ENCODE measurements at regions not wholly inside any gene's neighbourhood (a gene's known extent, or its start where the extent isn't known, plus 50 kb on each side); places are given as distances from the start of the nearest gene placed in this dataset.
"Not testable (repeated sequence)": the region's sequence is repeated elsewhere in the genome, so short reads cannot be mapped to it uniquely, and the experiment has no call there.

DNA sequence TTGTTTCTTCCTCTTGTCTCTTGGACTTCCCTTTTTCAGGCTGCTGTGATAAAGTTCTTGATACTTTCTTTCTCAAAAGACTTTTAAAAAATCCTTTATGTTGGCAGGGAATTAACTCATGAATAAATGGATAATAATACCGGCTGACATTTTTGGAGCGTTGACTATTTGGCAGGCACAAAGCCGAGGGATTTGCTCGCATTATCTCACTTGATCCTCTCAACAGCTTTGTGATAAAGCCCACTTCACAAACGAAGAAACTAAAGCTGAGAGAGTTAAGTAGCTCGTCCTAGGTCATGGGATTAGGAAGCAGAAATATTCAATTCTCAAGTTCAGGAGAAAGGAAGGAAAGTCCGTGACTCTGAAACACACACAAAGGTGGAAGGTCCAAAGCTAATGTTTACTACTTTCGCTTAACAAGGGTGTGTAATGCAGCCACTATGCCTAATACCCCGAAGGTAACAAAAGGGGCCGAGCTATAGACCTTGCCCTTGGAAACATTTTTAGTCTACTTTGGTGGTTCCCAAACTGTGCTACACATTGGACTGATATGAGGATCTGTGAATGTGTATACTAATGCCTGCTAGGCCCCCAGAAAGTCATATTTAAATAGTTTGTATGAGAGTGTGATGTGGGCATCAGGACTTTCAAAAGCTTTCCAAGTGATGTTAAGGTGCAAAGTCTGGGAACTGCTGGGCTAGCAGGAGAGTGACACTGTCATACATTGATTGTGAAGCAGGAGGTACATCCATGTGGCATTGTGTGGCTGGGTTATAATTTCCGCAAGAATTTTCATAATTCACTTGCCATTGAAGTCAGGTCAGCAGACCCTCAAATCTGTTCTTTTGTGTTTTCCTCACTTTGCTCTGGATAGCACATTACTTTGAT, 508.4 kb downstream of the PLCL1 start:
- DNase-seq (ENCODE audit: low spot score) (no peak), ATAC-seq (no peak)
- intact Hi-C loops (cut with DNase I) = no loop called here

DNA sequence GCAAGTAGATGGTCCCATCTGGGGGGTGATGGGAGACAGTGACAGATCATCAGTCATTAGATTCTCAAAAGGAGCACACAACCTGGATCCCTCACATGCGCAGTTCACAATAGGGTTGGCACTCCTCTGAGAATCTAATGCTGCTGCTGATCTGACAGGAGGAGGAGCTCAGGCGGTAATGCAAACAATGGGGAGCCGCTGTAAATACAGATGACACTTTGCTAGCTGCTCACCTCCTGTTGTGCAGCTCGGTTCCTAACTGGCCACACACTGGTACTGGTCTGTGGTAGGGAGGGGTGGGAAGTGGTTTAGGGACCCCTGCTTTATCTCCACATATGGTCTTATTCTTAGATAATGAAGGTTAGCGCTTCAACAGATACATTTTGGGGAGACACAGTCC, 506.6 kb downstream of the PLCL1 start:
- intact Hi-C loops (cut with DNase I) = no loop called here
- no peak for ATAC-seq

DNA sequence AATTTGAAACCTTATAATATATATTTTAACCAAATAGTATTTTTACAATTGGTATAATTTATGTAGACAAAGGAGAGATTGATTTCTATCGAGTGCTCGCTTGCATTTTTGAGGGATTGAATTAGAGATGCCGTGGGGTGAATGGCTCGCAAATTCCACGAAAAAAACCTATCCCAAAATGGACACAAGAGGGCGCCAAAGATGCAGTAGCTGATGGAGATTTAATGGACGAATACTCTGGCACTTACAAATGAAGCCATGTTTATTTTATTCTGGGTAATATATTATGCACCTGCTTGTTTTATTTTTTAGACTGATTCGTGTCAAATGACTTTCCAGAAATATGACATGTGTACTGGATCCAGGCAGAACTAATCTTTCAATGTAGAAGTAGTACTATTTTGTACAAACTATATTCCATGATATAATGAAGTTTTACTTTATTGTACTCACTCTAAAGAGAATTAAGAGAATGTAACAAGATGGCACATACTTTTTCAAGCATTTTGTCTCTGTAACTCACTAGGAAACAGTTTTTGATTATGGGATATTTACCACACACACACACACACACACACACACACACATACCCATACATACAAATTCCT, 505.4 kb downstream of the PLCL1 start:
- no peak for DNase-seq (ENCODE audit: low spot score)
- intact Hi-C loops (cut with DNase I) = no loop called here
- no peak for ATAC-seq

More for the DNA sequence above, 506.6 kb downstream of the PLCL1 start:
- no peak for DNase-seq (ENCODE audit: low spot score)

DNA sequence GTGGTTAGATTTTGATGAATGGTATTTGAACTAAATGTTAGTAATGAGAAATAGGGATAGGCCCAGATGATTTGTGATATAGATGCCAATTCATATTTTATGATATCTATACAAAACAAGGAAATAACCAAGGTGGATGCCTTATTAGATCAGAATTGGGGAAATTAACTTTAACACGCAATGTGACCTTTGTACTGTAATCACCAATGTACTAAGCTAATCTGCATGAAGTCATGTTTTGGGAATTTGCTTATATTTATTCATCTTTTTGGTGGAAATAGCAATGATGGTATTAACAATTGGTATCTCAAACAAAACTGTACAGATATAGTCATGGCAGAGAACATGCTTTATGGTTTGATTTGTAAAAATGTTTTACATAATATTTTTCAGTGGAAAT, 504.7 kb downstream of the PLCL1 start:
- DNase-seq (ENCODE audit: low spot score) (no peak), ATAC-seq (no peak)
- intact Hi-C loops (cut with DNase I) = no loop called here

DNA sequence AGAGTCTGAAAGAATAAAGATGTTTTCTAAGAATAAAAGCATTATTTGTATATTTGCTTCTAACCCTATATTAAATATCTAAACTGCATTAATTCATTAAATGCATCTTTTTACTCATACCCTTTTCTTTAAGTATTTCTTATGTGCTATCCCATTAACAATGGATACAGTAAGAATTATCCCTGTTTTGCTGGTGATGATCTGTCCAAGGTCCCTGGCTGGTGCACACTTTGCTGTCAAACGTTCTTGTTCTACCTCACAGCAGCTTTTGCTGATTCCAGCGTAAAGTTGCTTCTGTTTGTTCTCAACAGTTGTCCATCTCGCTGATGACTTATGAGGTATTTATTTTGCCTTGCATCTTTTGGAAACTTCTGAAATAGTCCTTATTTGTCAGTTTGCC, 504.0 kb downstream of the PLCL1 start:
- DNase-seq (ENCODE audit: low spot score) (no peak), ATAC-seq (no peak)
- intact Hi-C loops (cut with DNase I) = no loop called here

DNA sequence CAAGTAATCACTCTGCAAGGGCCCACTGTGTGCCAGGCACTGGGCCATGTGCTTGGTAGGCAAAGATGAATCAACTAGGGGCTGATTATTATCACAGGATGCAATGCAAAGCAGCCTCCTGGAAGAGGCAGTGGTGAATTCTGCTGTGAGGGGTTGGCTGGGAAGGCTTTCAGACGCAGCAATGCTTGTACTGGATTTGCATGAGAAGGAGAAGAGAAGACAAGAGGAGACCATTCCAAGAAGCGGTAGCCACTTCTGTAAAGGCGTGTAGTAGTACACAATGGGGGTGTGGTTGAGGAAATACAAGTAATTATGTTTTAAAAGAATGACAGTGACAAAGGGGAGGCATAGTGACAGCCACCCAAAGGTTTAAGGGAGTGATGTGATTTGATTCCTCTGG, 502.7 kb downstream of the PLCL1 start:
- DNase-seq (ENCODE audit: low spot score) (no peak), ATAC-seq (no peak)
- intact Hi-C loops (cut with DNase I) = no loop called here

DNA sequence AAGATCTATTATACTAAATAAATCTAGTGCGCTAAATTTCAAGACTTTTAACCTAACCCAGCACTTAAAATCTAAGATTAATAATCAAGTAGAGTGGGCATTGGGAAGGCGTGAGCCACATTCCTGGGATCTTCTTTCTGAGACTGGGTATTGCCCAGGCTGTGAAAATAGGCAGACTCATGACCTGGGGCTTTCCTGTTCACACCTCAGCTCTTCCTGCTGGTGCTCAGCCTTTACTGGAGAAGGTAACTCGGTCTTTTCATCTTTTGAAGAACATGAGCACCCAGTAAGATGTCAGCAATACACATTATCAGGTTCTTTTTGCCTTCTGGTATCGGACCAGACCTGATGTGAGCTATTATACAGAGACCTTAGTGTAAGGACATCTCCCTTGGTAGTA, 500.5 kb downstream of the PLCL1 start:
- ATAC-seq (no peak), DNase-seq (ENCODE audit: low spot score) (no peak)
- intact Hi-C loops (cut with DNase I) = no loop called here

DNA sequence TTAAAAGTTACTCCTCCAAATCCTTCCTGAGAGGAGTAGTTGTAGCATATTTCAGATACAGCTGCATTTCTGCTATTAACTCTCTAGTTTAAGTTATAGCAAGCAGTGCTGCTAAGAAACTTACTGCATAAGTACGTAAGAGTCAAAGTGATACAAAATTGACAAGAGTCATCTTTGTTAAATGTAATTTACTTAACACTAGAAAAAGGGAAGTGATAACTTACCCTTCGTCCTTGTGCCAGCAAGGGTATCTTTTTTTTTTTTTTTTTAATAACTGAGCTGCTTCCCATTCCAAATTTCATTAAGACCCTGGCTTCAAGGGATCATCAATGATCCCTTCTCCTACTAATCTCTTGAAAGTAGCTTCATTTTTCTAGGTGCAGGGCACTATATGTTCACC, 493.0 kb downstream of the PLCL1 start:
- intact Hi-C loops (cut with DNase I) = loop anchor here (5.0 kb wide), 1 partner anchor 495 kb away; the partner anchor contains the start of gene PLCL1
- DNase-seq (ENCODE audit: low spot score) (no peak), ATAC-seq (no peak)

DNA sequence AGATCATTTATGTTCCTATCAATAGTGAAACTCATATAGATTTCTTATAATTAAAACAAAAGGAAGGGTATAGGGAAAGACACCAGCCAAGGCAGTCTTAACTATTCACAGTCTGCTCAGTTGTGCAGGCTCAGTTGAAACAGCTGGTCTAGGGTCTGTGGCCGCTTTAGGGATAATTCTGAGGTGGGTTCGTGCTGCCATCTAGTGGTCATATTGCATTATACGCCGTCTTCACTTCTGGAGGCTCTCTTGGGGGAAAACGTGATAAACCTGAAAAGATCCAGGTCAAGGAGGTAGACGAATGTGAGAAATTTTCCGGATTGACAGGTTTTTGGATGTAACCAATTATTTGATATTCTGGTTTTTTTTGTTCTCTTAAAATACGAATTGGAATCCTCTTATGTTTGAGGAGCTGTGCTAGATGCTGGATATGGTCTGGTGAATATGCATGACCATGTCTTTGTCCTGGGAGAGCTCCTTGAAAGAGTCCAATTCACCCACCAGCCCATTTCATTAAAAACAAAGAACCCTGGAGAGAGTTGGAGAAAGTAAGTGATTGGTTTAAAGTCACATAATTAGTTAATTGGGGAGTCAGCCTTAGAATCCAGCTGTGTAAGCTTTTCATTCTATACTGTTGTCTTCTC, 492.4 kb downstream of the PLCL1 start:
- ATAC-seq = peak; percentile 81
- DNase-seq (ENCODE audit: low spot score) = peak; percentile 62
- intact Hi-C loops (cut with DNase I) = loop anchor here (5.0 kb wide), 1 partner anchor 494 kb away; the partner anchor contains the start of gene PLCL1

DNA sequence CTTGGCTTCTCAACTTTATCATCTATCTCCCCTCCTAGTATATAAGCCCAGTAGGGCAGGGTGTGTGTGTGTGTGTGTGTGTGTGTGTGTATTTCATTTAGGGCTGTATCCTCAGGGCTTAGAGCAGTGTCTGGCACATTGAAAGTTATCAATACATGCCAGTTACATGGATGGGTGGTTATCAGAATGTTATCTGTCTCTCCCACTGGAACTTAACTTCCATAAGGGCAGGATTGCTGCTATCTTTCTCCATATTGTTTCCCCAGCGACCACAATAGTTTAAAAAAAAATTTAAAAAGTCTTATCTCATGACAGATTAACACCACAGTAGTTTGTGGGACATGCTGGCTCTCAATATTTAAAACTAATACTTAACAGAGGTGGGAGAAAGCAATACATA, 488.9 kb downstream of the PLCL1 start:
- ATAC-seq = no peak
- DNase-seq (ENCODE audit: low spot score) = no peak
- intact Hi-C loops (cut with DNase I) = no loop called here

DNA sequence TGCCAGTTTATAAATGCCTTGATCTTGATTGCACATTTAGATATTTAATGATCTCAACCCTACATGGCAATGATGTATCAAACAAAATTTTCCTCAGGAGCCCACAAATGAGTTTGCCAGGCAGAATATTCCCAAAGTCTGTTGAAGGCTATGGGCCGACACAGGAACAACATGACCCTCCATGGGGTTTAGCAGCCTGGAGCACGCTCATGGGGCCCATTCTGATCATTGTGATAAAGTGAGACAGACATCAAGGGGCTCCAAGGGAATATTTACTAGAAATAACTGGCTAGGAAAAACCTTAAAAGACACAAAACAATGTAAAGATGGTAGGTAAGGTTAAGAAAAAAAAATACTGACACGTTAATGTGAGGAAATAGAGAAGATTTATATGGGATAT, 485.4 kb downstream of the PLCL1 start:
- ATAC-seq = no peak
- intact Hi-C loops (cut with DNase I) = no loop called here
- no peak for DNase-seq (ENCODE audit: low spot score)

DNA sequence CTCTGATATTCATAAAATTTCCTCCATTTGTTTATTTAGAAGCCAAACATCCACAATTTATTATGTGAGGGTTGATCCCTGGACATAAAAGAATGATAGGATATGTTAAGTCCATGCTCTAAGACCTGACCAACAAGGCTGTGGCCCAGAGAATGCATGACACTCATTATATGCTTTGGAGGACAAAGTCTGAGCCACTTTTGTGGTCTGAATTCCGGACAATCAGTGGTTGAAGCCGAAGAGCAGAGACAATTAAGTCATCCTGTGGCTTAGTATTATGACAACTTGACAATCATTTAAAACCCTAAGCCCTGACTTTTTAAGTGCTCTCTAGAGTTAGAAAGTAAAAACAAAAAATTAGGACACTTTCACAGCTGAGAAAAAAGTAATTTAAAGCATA, 483.3 kb downstream of the PLCL1 start:
- intact Hi-C loops (cut with DNase I) = no loop called here
- ATAC-seq = no peak

DNA sequence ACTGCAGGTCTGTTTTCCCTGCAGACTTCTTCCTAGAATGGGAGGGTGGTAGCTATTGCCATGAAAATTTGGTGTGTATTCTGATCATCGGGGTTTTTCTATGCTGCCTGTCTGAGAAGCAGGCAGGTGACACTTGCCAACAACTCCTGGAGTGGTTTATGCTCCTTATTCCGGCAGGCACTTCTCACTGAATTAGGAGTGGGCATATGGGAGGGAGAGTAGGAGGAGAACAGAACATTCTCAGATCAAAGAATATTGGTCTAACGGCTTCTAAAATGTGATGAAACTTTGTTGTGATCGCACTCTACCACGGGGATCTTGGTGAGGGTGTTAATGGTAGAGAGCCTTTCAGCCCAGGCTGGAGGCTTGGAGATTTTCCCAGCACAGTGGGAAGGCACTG, 480.8 kb downstream of the PLCL1 start:
- no peak for ATAC-seq
- intact Hi-C loops (cut with DNase I) = no loop called here
- DNase-seq (ENCODE audit: low spot score) = no peak

More for the DNA sequence above, 483.3 kb downstream of the PLCL1 start:
- DNase-seq (ENCODE audit: low spot score) = no peak

DNA sequence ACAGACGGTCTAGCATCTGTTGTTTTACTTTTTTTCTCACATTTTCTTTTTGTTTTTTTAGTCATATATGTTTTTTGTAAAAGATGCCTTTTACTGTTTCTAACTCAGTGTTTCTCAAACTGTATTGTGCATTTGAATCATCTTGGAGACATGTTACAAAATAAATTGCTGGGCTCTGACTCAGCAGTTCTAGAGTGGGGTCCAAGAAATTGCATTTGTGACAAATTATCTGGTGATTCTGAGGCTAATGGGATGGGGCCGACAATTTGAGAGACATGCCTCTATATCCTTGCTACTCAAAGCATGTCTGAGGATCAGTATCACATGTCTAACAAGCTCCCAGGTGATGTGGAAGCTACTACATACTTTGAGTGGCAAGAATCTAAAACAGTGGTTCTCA, 478.8 kb downstream of the PLCL1 start:
- ATAC-seq = no peak
- no peak for DNase-seq (ENCODE audit: low spot score)
- intact Hi-C loops (cut with DNase I) = no loop called here

DNA sequence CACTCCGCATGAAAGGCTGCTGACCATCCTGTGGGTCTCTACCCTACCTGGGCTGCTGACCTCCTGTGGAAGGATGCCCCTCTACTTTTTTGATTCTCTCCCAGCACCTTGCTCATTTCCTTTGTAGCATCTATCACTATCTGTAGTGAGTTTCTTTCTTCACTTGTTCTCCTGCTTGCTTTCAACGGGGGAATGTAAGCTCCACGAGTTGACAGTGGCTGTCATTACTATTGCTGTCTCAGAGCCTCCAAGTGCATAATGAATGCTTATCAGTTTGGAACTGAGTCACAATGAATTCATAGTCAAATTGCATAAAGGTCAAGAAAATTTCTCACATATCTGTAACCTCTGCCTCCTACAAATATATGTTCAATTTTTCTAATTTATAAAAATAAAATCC, 477.7 kb downstream of the PLCL1 start:
- ATAC-seq (no peak), DNase-seq (ENCODE audit: low spot score) (no peak)
- intact Hi-C loops (cut with DNase I) = no loop called here

DNA sequence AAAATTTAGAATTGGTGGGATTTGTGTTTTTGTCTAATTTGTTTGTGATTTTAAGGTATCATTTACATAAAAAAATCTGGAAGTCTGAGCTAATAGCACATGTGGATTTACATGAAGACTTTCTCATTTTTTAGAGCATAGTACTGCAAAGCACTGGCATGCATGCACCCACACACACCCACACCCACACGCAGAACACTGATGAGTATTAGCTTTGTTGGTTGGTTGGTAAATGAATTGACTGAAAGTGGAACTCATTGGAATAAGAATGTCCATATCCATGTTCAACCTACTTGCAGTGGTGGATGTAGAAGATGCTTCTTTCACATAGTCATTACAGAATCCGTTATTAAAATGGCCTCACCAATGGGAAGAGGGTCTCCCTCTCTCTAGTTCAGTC, 475.8 kb downstream of the PLCL1 start:
- intact Hi-C loops (cut with DNase I) = no loop called here
- ATAC-seq (no peak), DNase-seq (ENCODE audit: low spot score) (no peak)

DNA sequence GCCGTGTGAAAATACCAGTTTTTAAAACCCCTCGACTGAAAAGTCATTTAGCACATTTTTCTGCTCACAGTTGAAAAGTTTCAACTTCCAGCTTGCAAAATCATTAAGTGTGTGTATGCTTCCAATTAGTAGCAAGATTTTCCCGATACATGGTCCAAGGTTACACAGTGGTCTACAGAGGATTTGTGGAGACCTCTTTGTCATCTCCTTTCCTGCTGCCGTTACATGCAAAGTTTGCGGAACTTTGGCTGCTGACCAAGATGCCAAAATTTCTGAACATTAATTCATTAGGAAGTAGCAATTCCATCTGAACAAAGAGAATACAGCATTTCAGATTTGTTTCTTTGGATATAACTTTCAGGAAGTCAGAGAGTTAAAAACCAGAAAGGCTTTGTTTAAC, 474.6 kb downstream of the PLCL1 start:
- intact Hi-C loops (cut with DNase I) = no loop called here
- ATAC-seq = no peak

DNA sequence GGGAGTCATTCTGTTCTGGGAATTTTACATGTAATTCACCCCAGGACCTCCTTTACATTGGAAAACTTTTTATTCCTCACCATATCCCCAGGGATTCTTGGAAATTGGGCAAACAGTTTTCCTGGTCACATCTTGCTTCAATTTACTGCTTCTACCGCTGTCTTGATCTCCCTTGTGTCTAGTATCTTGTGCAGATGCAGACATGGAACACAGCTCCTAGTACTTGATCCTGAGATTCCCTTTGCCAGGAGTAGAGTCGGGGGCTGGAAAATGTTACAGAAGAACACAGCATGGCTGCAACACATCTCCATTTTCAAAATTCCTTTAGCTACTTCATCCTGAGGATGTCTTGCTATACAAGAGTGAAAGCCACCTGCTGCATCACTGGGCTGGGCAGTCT, 472.8 kb downstream of the PLCL1 start:
- ATAC-seq = no peak

More for the DNA sequence above, 474.6 kb downstream of the PLCL1 start:
- DNase-seq (ENCODE audit: low spot score) = no peak

DNA sequence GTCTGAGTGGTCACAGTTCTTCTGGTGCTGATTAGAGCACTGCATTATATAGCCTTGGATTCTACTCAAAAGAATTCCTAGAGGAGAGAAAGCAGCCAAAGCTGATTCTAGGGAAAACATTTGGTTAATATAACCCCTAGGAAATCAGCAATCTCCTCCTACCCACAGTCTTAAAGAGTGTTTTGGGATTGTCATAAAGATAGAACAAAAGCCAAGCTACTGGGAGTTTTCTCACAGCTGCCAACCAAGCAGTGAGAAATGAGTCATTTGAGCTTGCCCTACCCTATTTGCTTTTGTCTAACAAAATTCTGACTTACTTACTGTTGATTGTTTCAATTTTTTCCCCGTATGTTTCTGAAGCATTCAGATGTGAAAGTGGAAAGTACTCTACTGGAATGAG, 469.3 kb downstream of the PLCL1 start:
- intact Hi-C loops (cut with DNase I) = no loop called here
- ATAC-seq (no peak), DNase-seq (ENCODE audit: low spot score) (no peak)

More for the DNA sequence above, 472.8 kb downstream of the PLCL1 start:
- DNase-seq (ENCODE audit: low spot score) = no peak
- intact Hi-C loops (cut with DNase I) = no loop called here

DNA sequence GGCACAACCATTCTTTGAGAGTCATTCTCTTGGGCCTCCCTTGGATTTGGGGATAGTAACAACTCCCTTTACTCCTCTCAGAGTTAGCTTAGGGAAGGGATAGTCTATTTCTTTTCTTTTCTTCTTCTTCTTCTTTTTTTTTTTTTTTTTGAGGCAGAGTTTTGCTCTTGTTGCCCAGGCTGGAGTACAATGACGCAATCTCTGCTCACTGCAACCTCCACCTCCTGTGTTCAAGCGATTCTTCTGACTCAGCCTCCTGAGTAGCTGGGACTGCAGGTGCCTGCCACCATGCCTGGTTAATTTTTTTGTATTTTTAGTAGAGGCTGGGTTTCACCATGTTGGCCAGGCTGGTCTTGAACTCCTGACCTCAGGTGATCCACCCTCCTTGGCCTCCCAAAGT, 465.8 kb downstream of the PLCL1 start:
- intact Hi-C loops (cut with DNase I); ATAC-seq: not testable (repeated sequence)

More for the DNA sequence above, 465.8 kb downstream of the PLCL1 start:
- DNase-seq (ENCODE audit: low spot score) = not testable (repeated sequence)
